ENCODE measurements at regions not wholly inside any gene's neighbourhood (a gene's known extent, or its start where the extent isn't known, plus 50 kb on each side); places are given as distances from the start of the nearest gene placed in this dataset.

GRCh38 chr14:99067141-99067920 is 204.7 kb downstream of the BCL11B start:
- no peak for TF ChIP-seq EZH2phosphoT487 (IDR thresholded peaks at IDR 0.05; ENCODE audit: low read depth, severe bottlenecking, unreplicated experiment)
- TF ChIP-seq CTCF (IDR thresholded peaks at IDR 0.05; ENCODE audit: poor library complexity): no peak
- TF ChIP-seq EZH2 (IDR thresholded peaks at IDR 0.05; ENCODE audit: borderline replicate concordance): no peak
